SK-N-SH treated with all-trans-retinoic acid at 6 μM for 48 hours (cell line): ENCODE measurements at regions not wholly inside any gene's neighbourhood (a gene's known extent, or its start where the extent isn't known, plus 50 kb on each side); places are given as distances from the start of the nearest gene placed in this dataset.

Experiments
- ATAC-seq: fragments of 200-7000 bp; cut with Tn5 transposase; 3 replicates; pipeline ENCODE4 v1.9.1; 2020; ENCODE audit warnings: mild to moderate bottlenecking, moderate library complexity
- ARNTL ChIP-seq: fragments of 450-650 bp; formaldehyde crosslinking; IDR thresholded peaks from 2 replicates; pipeline ENCODE4 v1.5.0; 2020; ENCODE audit warnings: low read depth, mild to moderate bottlenecking, moderate library complexity, borderline replicate concordance
- BACH2 ChIP-seq: fragments of 250-450 bp; sonication (Bioruptor Pico); IDR thresholded peaks from 2 replicates; pipeline ENCODE4 v1.9.0; 2021; ENCODE audit warnings: mild to moderate bottlenecking, borderline replicate concordance
- CREB5 ChIP-seq: fragments of 250-450 bp; sonication (Bioruptor Pico); IDR thresholded peaks from 2 replicates; pipeline ENCODE4 v1.5.1; 2020; ENCODE audit warnings: low read depth, mild to moderate bottlenecking, moderate library complexity
- CSDC2 ChIP-seq: fragments of 250-450 bp; sonication (Bioruptor Pico); IDR thresholded peaks from 2 replicates; pipeline ENCODE4 v1.5.0; 2020; ENCODE audit warnings: mild to moderate bottlenecking, moderate library complexity
- CSRNP3 ChIP-seq: fragments of 250-450 bp; sonication (Bioruptor Pico); IDR thresholded peaks from 2 replicates; pipeline ENCODE4 v1.5.1; 2021; ENCODE audit warnings: mild to moderate bottlenecking, moderate library complexity
- ESRRG ChIP-seq: fragments of 250-450 bp; sonication (Bioruptor Pico); IDR thresholded peaks from 2 replicates; pipeline ENCODE4 v1.6.1; 2021; ENCODE audit warnings: mild to moderate bottlenecking
- GLIS3 ChIP-seq: fragments of 250-450 bp; sonication (Bioruptor Pico); IDR thresholded peaks from 2 replicates; pipeline ENCODE4 v1.5.0; 2020; ENCODE audit warnings: mild to moderate bottlenecking, moderate library complexity
- ISL1 ChIP-seq: fragments of 250-450 bp; sonication (Bioruptor Pico); IDR thresholded peaks from 2 replicates; pipeline ENCODE4 v2.1.2; 2022; ENCODE audit warnings: mild to moderate bottlenecking, moderate library complexity
- OSR1 ChIP-seq: fragments of 250-450 bp; sonication (Bioruptor Pico); IDR thresholded peaks from 2 replicates; pipeline ENCODE4 v1.8.0; 2022; ENCODE audit warnings: moderate library complexity, mild to moderate bottlenecking, inconsistent platforms
- POU6F1 ChIP-seq: fragments of 250-450 bp; sonication (Bioruptor Pico); IDR thresholded peaks from 2 replicates; pipeline ENCODE4 v1.8.0; 2021; ENCODE audit warnings: low read depth, mild to moderate bottlenecking, moderate library complexity, borderline replicate concordance
- PPARA ChIP-seq: fragments of 250-450 bp; sonication (Bioruptor Pico); IDR thresholded peaks from 2 replicates; pipeline ENCODE4 v1.5.0; 2020; ENCODE audit warnings: mild to moderate bottlenecking, borderline replicate concordance
- RARB ChIP-seq: fragments of 250-450 bp; sonication (Bioruptor Pico); IDR thresholded peaks from 2 replicates; pipeline ENCODE4 v1.8.0; 2021; ENCODE audit warnings: mild to moderate bottlenecking, moderate library complexity
- TCF4 ChIP-seq: fragments of 250-450 bp; sonication (Bioruptor Pico); IDR thresholded peaks from 2 replicates; pipeline ENCODE4 v1.8.0; 2021; ENCODE audit warnings: mild to moderate bottlenecking, moderate library complexity, borderline replicate concordance
- TOX ChIP-seq: fragments of 250-450 bp; sonication (Bioruptor Pico); IDR thresholded peaks from 2 replicates; pipeline ENCODE4 v1.8.0; 2021; ENCODE audit warnings: mild to moderate bottlenecking, moderate library complexity, borderline replicate concordance
- TSHZ2 ChIP-seq: fragments of 250-450 bp; sonication (Bioruptor Pico); IDR thresholded peaks from 2 replicates; pipeline ENCODE4 v1.5.0; 2020; ENCODE audit warnings: mild to moderate bottlenecking, moderate library complexity
- ZC3H10 ChIP-seq: fragments of 250-450 bp; sonication (Bioruptor Pico); IDR thresholded peaks from 2 replicates; pipeline ENCODE4 v1.5.1; 2021; ENCODE audit warnings: mild to moderate bottlenecking, moderate library complexity
- ZFP3 ChIP-seq: fragments of 250-450 bp; sonication (Bioruptor Pico); IDR thresholded peaks from 2 replicates; pipeline ENCODE4 v1.5.0; 2020; ENCODE audit warnings: mild to moderate bottlenecking, moderate library complexity
- ZFP30 ChIP-seq: fragments of 450-650 bp; formaldehyde crosslinking; IDR thresholded peaks from 2 replicates; pipeline ENCODE4 v1.5.0; 2022; ENCODE audit warnings: mild to moderate bottlenecking, moderate library complexity
- ZNF565 ChIP-seq: fragments of 450-650 bp; formaldehyde crosslinking; conservative IDR thresholded peaks from 2 replicates; pipeline ENCODE4 v1.5.0; 2020; ENCODE audit warnings: low read depth, mild to moderate bottlenecking, moderate library complexity
- ZNF70 ChIP-seq: fragments of 450-650 bp; formaldehyde crosslinking; IDR thresholded peaks from 2 replicates; pipeline ENCODE4 v1.5.0; 2020; ENCODE audit warnings: mild to moderate bottlenecking, moderate library complexity
- ZNF8 ChIP-seq: fragments of 450-650 bp; formaldehyde crosslinking; IDR thresholded peaks from 2 replicates; pipeline ENCODE4 v1.5.0; 2020; ENCODE audit warnings: mild to moderate bottlenecking, moderate library complexity
- TF ChIP-seq, protein P1 (sequence below): fragments of 250-450 bp; sonication (Bioruptor Pico); IDR thresholded peaks from 2 replicates; pipeline ENCODE4 v1.8.0; 2020; ENCODE audit warnings: mild to moderate bottlenecking, moderate library complexity, borderline replicate concordance

DNA sequence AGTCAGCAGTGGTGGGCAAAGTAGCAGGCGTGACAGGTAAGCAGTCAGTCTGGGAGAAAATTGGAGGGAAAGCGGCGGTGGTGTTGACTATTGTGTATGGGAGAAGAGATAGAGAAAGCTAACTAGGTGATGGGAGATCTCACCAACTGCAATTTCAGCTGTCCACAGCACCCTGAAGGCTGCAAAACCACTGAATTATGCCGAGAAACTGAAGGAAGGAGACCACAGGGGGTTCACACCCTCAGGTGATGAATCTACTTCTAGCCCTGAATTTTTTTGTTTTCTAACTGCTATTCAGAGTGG lies 631.5 kb downstream of the UQCRFS1 start:
- TF ChIP-seq ISL1 (CRISPR knock-in tag) (no peak), CREB5 (CRISPR knock-in tag) (no peak), PPARA (CRISPR knock-in tag) (no peak)
- ATAC-seq = no peak

DNA sequence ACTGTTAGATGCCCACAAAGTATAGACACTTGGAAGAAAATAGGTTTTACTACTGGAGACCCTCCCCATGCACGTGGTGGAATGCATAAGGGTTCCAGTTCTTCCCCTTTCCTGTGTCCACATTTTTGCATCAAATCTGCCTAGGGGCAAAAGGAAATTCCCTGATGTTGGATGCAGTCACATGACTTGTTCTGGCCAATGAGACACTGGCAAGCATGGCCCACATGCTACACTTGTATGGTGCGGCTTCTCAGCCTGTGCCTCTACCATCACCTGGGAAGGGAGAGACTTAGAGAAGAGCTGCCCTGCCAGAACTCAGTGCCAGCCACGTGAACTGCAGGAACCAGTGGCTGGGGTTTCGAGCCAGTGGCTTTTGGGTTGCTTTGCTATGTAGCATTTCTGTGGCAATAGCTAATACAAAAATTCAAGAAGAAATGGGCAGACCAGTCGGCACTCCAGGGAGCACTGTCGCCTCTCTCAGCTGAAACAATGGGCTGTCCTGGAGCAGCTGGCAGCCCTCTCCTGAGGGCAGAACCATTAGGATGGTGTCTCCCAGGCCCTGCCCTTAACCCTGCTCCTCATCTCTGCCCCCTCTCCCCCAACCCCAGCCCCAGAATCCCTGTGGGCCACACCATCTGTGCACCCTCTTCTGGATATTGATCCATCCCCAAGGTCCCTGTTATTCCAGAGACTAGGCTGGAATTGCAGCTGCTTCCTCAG lies 634.0 kb downstream of the UQCRFS1 start:
- TF ChIP-seq, protein P1, sequence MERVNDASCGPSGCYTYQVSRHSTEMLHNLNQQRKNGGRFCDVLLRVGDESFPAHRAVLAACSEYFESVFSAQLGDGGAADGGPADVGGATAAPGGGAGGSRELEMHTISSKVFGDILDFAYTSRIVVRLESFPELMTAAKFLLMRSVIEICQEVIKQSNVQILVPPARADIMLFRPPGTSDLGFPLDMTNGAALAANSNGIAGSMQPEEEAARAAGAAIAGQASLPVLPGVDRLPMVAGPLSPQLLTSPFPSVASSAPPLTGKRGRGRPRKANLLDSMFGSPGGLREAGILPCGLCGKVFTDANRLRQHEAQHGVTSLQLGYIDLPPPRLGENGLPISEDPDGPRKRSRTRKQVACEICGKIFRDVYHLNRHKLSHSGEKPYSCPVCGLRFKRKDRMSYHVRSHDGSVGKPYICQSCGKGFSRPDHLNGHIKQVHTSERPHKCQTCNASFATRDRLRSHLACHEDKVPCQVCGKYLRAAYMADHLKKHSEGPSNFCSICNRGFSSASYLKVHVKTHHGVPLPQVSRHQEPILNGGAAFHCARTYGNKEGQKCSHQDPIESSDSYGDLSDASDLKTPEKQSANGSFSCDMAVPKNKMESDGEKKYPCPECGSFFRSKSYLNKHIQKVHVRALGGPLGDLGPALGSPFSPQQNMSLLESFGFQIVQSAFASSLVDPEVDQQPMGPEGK (CRISPR knock-in tag) = no peak
- TF ChIP-seq TSHZ2 (CRISPR knock-in tag) = no peak
- no peak for TF ChIP-seq ISL1 (CRISPR knock-in tag)
- no peak for TF ChIP-seq ARNTL
- no peak for TF ChIP-seq ZNF70 (CRISPR knock-in tag)
- TF ChIP-seq CSDC2 (CRISPR knock-in tag) = no peak
- TF ChIP-seq POU6F1 (CRISPR knock-in tag) = no peak
- no peak for TF ChIP-seq GLIS3 (CRISPR knock-in tag)
- no peak for TF ChIP-seq ZC3H10 (CRISPR knock-in tag)
- TF ChIP-seq ZNF8 = no peak
- TF ChIP-seq OSR1 = no peak
- TF ChIP-seq BACH2 (CRISPR knock-in tag) = no peak
- ATAC-seq = no peak

GRCh38 chr19:28578208-28578607 lies 634.7 kb downstream of the UQCRFS1 start:
- TF ChIP-seq RARB (CRISPR knock-in tag) = no peak
- TF ChIP-seq TOX (CRISPR knock-in tag) = no peak
- TF ChIP-seq ZFP3 (CRISPR knock-in tag) = no peak
- TF ChIP-seq ZFP30 = no peak
- no peak for TF ChIP-seq TSHZ2 (CRISPR knock-in tag)
- no peak for TF ChIP-seq CREB5 (CRISPR knock-in tag)
- TF ChIP-seq TCF4 (CRISPR knock-in tag) = no peak
- TF ChIP-seq ARNTL = no peak
- TF ChIP-seq CSDC2 (CRISPR knock-in tag) = no peak
- no peak for TF ChIP-seq BACH2 (CRISPR knock-in tag)
- TF ChIP-seq POU6F1 (CRISPR knock-in tag) = no peak
- no peak for TF ChIP-seq ZNF8
- no peak for TF ChIP-seq CSRNP3 (CRISPR knock-in tag)
- TF ChIP-seq ZNF565 (CRISPR knock-in tag) = no peak
- no peak for TF ChIP-seq OSR1
- no peak for TF ChIP-seq ESRRG (CRISPR knock-in tag)
- no peak for ATAC-seq
